ENCODE measurements at regions not wholly inside any gene's neighbourhood (a gene's known extent, or its start where the extent isn't known, plus 50 kb on each side); places are given as distances from the start of the nearest gene placed in this dataset.

- H3K4me3 Mint-ChIP-seq = no peak overlapping the region
- H3K27me3 Mint-ChIP-seq = no peaks in the 10 kb centered on the region
- H3K9me3 Mint-ChIP-seq = no peaks in the 10 kb centered on the region
- DNase-seq (no peak), ATAC-seq (ENCODE audit: low read depth in 2 of 2) (no peak)
- no peak overlapping the region for H3K27ac Mint-ChIP-seq
- no peaks in the 10 kb centered on the region for H3K36me3 Mint-ChIP-seq
- peaks cover 0 to 1% (median 0%) of the 10 kb centered on the region in 3 donors for H3K4me1 Mint-ChIP-seq
Observed at GRCh38 chr5:57316798-57317327, 143.0 kb downstream of the GPBP1 start.

DNA sequence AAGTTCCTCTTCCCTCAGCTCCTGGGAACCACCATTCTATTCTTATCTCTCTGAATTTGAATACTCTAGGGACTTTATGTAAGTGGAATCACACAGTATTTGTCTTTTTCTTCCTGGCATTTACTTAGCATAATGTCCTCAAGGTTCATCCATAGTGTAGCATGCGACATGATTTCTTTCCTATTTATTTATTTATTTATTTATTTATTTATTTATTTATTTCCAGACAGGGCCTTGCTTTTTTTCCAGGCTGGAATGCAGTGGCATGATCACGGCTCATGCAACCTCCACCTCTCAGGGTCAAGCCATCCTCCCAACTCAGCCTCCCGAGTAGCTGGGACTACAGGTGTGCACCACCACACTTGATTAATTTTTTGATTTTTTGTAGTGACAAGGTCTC lies 142.1 kb downstream of the GPBP1 start:
- no peaks in the 10 kb centered on the region for H3K36me3 Mint-ChIP-seq
- H3K27me3 Mint-ChIP-seq = no peaks in the 10 kb centered on the region

More for the DNA sequence above, 142.1 kb downstream of the GPBP1 start:
- no peak overlapping the region for H3K27ac Mint-ChIP-seq
- DNase-seq (no peak), ATAC-seq (ENCODE audit: low read depth in 2 of 2) (no peak)
- peaks cover 0 to 3% (median 0%) of the 10 kb centered on the region in 3 donors for H3K4me1 Mint-ChIP-seq
- no peaks in the 10 kb centered on the region for H3K9me3 Mint-ChIP-seq
- H3K4me3 Mint-ChIP-seq = no peak overlapping the region
